Pancreas (tissue), 10 donors: ENCODE measurements at regions not wholly inside any gene's neighbourhood (a gene's known extent, or its start where the extent isn't known, plus 50 kb on each side); places are given as distances from the start of the nearest gene placed in this dataset.

ENCODE experiments used
- ATAC-seq, 4 donors: fragments of 200-7000 bp; cut with Tn5 transposase; one replicate each; pipeline versions ENCODE4 v1.8.0 to v1.9.1; 2020; ENCODE audit warnings: mild to moderate bottlenecking in 4 of 4, moderate library complexity in 4 of 4
- DNase-seq, 6 donors: peaks; one replicate each; pipeline ENCODE4 v3.0.0-alpha.2; 2020
- FAIRE-seq: peaks from 2 replicates; lab custom pipeline; 2012; peaks lifted over from hg19 to GRCh38; lab: Jason Lieb, UNC
- H3K27ac ChIP-seq, 4 donors: fragments of 200-600 bp; sonication (generic); 1 replicate in 3 of 4; 2 replicates in 1 of 4; pipeline versions ENCODE4 v1.5.0 to v1.8.0; 2020
- H3K27me3 ChIP-seq, 4 donors: fragments of 200-600 bp; one replicate each; pipeline ENCODE4 v1.8.0; 2021
- H3K36me3 ChIP-seq, 3 donors: fragments of 200-600 bp; sonication (generic) in 1 of 3; one replicate each; pipeline versions ENCODE4 v1.5.0 to v1.8.0; 2020 to 2021
- H3K4me1 ChIP-seq, 3 donors: fragments of 200-600 bp; one replicate each; pipeline ENCODE4 v1.8.0; 2021
- H3K4me3 ChIP-seq, 4 donors: fragments of 200-600 bp; sonication (generic) in 2 of 4; one replicate each; pipeline versions ENCODE4 v1.5.0 to v1.8.0; 2020 to 2021
- H3K9me3 ChIP-seq, 4 donors: fragments of 200-600 bp; one replicate each; pipeline ENCODE4 v1.8.0; 2021
- CTCF ChIP-seq, 4 donors: fragments of 200-600 bp; sonication (generic) in 3 of 4; IDR thresholded peaks; one replicate each; pipeline versions ENCODE4 v1.5.0 to v1.8.0; 2021; ENCODE audit warnings: antibody characterized with exemption in 4 of 4
- WGBS, 2 donors: extraction: QIAGEN DNeasy Blood & Tissue Kit; methylation state at CpG; one replicate each; pipeline ENCODE4 v1.1.7; 2013; 5-methylcytosine and 5-hydroxymethylcytosine counted together
- intact Hi-C, 3 donors: fragments of 100-400 bp; cut with DNase I; formaldehyde crosslinking; loops; one replicate each; pipeline versions ENCODE4 v1.11.1 to v1.14.2; 2022
- donor health status: healthy with polysubstance abuse.
- donor health status: DM: no; HTN: no; CAD: no; lungs with moderate emphysema.
- donor health status: DM: no; HTN: no; CAD: no.
- donor health status: control.
- donor health status: control.
- donor health status: Bipolar disorder and iron deficiency.
- donor health status: DM: yes; HTN: yes; CAD: no.
- donor health status: DM: no; HTN: no; CAD: no.
- donor health status: DM: no; HTN: no; CAD: no.
- donor health status: DM: yes; HTN: yes; CAD: no.

DNA sequence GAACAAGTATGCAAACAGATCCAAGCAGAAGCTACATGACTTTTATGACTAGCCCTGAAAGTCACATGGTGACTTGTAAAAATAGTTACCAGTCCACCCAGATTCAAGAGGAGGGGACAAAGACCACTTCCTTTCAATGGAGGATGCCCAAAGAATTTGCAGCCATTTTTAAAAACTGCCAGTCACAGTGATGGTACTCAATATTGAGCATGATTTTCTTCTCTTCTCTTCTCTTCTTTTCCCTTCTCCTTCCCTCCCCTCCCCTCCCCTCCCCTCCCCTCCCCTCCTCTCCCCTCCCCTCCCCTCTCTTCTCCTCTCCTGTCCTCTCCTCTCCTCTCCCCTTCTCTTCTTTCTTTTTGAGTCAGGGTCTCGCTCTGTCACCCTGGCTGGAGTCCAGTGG, 286.9 kb downstream of the PARP8 start:
- H3K27ac ChIP-seq = no peak overlapping the region
- 53% methylated on average over 1 of the region's 1 CpG; no CpG with 5 or more reads in 1 of the 2 donors for WGBS, 2 donors
- no peak for ATAC-seq
- no peak for TF ChIP-seq CTCF (IDR thresholded peaks at IDR 0.05)
- intact Hi-C loops = loop anchor here in 1 of 3 donors (10.0 kb wide), 1 partner anchor 1702 kb away; no protein-coding TSS in a partner anchor
- H3K4me1 ChIP-seq = no peaks in the 10 kb centered on the region
- no peak for DNase-seq
- no peaks in the 10 kb centered on the region for H3K9me3 ChIP-seq
- no peak for FAIRE-seq
- H3K4me3 ChIP-seq = no peak overlapping the region
- H3K27me3 ChIP-seq = no peaks in the 10 kb centered on the region
- H3K36me3 ChIP-seq = no peaks in the 10 kb centered on the region

DNA sequence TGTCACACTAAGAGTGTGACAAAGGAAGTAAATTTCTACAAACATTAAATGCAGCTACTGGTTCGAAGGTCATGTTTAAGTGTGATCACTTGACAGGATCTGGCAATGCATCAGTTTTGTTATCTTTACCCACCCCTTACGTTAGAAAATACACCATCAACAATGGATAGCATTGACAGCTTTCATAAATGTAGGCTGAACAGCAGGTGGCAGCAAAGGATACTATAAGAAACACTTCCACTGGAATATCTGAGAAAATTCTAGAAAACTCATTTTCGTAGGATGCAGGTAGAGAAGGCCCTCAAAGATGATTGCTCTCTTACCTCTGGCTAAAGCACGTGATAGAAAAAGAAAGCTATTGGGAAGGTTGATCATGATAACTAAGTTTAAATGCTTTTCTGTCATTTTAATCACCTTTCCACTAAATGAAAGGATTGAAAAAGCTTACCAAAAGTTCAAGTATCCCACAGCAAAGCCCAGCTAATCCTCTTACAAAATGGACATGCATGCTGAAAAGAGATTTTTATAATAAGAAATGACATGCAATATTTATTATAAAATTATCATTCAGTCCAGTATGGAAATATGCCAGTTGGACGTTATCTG, 292.5 kb downstream of the PARP8 start:
- WGBS, 2 donors = 8% methylated on average over 5 of the region's 5 CpGs
- no peak for FAIRE-seq
- no peaks in the 10 kb centered on the region for H3K9me3 ChIP-seq

GRCh38 chr5:50962934-50963872, 296.8 kb downstream of the PARP8 start:
- intact Hi-C loops = no loop called here
- Histone ChIP-seq H3K27me3 (peaks cover 5 to 35% (median 9%) of the 10 kb centered on the region in 4 donors), H3K27ac (no peak overlapping the region), H3K36me3 (no peaks in the 10 kb centered on the region), H3K4me3 (peak overlapping the region in 3 of 4 donors; percentile 13 to 37 (median 14)), H3K4me1 (peaks cover 6 to 9% (median 9%) of the 10 kb centered on the region in 3 donors), H3K9me3 (no peaks in the 10 kb centered on the region)
- DNase-seq = peak; percentile 28 to 86 (median 56)
- no peak for FAIRE-seq
- WGBS, 2 donors = 1 to 2% methylated on average over 43 to 44 of the region's 44 CpGs
- peak; percentile 69 to 92 (median 86) for ATAC-seq
- TF ChIP-seq CTCF (IDR thresholded peaks at IDR 0.05) = peak; percentile 66 to 85 (median 80)

More for the DNA sequence above, 292.5 kb downstream of the PARP8 start:
- intact Hi-C loops = loop anchor here in 2 of 3 donors (5.0 to 10.0 kb wide), 2 partner anchors 1696 to 1698 kb away; no protein-coding TSS in a partner anchor
- ATAC-seq = peak in 3 of 4 donors; percentile 55 to 67 (median 60)
- peaks cover 0 to 11% (median 7%) of the 10 kb centered on the region in 4 donors for H3K27me3 ChIP-seq
- peaks cover 6% of the 10 kb centered on the region in 3 donors for H3K4me1 ChIP-seq
- no peak overlapping the region for H3K4me3 ChIP-seq
- peak in 2 of 6 donors; percentile 24 to 26 for DNase-seq
- peak; percentile 17 to 47 (median 22) for TF ChIP-seq CTCF (IDR thresholded peaks at IDR 0.05)
- H3K27ac ChIP-seq = no peak overlapping the region
- no peaks in the 10 kb centered on the region for H3K36me3 ChIP-seq

DNA sequence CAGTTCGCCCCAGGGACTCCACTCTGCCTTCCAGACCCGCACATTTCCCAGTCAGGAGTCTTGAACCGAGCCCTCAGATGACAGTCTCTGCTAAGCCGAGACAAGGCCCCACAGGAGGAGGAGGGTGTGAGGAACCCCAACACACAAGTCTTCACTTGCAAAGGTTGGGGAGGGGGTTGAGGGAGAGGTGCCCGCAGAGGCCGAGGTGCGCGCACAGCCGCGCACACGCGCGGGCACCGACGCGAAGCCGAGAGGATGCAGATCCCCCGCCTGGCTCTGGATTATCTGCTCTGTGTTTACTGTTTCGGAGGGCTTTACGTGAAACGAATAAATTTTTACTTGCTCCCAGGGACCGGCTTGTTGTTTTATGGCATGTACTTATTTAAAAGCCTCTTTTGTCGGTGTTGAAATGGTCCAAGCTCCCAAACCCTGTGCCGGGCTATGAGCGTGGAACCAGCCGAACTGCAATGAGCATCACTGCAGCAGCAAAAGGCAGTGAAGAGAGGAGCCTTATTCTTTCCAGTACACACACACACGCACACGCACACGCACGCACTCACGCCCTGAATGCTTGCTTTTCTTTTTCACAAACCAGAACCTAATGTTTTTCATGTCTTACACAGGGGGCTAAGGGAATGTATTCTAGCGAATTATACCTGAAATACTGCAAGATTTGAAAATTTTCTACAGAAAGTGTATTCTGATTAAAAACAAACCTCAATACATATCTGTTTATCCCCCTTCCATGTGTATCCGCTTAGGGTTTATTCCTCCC, 297.7 kb downstream of the PARP8 start:
- Histone ChIP-seq H3K27ac (peak overlapping the region in 1 of 4 donors; percentile 0), H3K36me3 (no peaks in the 10 kb centered on the region), H3K4me3 (peak overlapping the region in 1 of 4 donors; percentile 37), H3K9me3 (no peaks in the 10 kb centered on the region), H3K27me3 (peaks cover 5 to 39% (median 12%) of the 10 kb centered on the region in 4 donors), H3K4me1 (peaks cover 6 to 15% (median 14%) of the 10 kb centered on the region in 3 donors)
- no peak for TF ChIP-seq CTCF (IDR thresholded peaks at IDR 0.05)
- 8 to 10% methylated on average over 33 of the region's 33 CpGs for WGBS, 2 donors
- DNase-seq = peak in 1 of 6 donors; percentile 20
- peak in 2 of 4 donors; percentile 8 for ATAC-seq
- intact Hi-C loops = no loop called here
- no peak for FAIRE-seq
